ENCODE measurements at regions not wholly inside any gene's neighbourhood (a gene's known extent, or its start where the extent isn't known, plus 50 kb on each side); places are given as distances from the start of the nearest gene placed in this dataset.

DNA sequence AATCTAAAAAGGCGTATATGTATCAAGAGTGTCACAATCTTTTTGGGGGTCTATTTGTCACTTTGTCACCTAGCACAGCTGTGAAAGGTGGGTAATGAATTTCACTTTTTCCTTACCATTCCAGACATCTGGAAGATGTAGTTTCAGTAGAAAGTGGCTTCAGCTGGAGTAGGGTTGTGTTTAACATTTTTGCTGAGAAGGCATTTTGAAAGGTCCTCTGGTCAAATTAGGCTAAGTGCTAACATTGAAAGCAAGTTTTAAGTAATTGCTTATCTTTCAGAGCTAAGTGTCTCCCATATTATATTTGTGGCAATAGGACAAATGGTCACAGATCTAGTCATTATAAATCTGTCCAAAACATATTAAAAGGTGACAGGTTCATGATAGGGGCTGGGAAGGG, 542.1 kb upstream of the SPHKAP start:
- TF ChIP-seq POLR2A (IDR thresholded peaks at IDR 0.05; ENCODE audit: low read length), result no peak
- TF ChIP-seq GATA1 (IDR thresholded peaks at IDR 0.05; ENCODE audit: low read depth, low read length), result no peak
